GM23338 (cell line): ENCODE measurements at regions not wholly inside any gene's neighbourhood (a gene's known extent, or its start where the extent isn't known, plus 50 kb on each side); places are given as distances from the start of the nearest gene placed in this dataset.

Experiments used
- CREB1 ChIP-seq: fragments of 250-450 bp; sonication (Bioruptor Pico); IDR thresholded peaks from 2 replicates; pipeline ENCODE4 v1.5.0; 2020; ENCODE audit warnings: low read depth, mild to moderate bottlenecking, moderate library complexity
- ETS1 ChIP-seq: IDR thresholded peaks from 2 replicates; pipeline ENCODE4 v1.6.1; 2016; ENCODE audit warnings: antibody characterized with exemption
- EZH2 ChIP-seq: fragments of 200-600 bp; sonication (generic); IDR thresholded peaks from one replicate; pipeline ENCODE4 v1.8.0; 2017; ENCODE audit warnings: antibody characterized with exemption, mild to moderate bottlenecking, low read depth; ENCODE audit not compliant: unreplicated experiment
- EZH2phosphoT487 ChIP-seq: fragments of 200-600 bp; sonication (generic); IDR thresholded peaks from one replicate; pipeline ENCODE4 v1.8.1; 2018; ENCODE audit warnings: antibody characterized with exemption; ENCODE audit not compliant: unreplicated experiment
- JUNB ChIP-seq: IDR thresholded peaks from one replicate; pipeline ENCODE4 v1.6.1; 2016; ENCODE audit warnings: antibody characterized with exemption; ENCODE audit not compliant: unreplicated experiment
- NANOG ChIP-seq: IDR thresholded peaks from 2 replicates; pipeline ENCODE4 v1.6.1; 2016; ENCODE audit warnings: antibody characterized with exemption, borderline replicate concordance
- POLR2AphosphoS5 ChIP-seq: IDR thresholded peaks from 2 replicates; pipeline ENCODE4 v1.6.1; 2016; ENCODE audit warnings: antibody characterized with exemption, low read depth
- REST ChIP-seq: IDR thresholded peaks from one replicate; pipeline ENCODE4 v1.6.1; 2018; ENCODE audit warnings: antibody characterized with exemption; ENCODE audit not compliant: unreplicated experiment
- TF ChIP-seq, protein P1 (sequence below), 2 experiments: fragments of 200-600 bp in 1 of 2; sonication (generic) in 1 of 2; conservative IDR thresholded peaks; 2 replicates each; pipeline versions ENCODE4 v1.5.1 to v1.6.1; 2016 to 2017; ENCODE audit warnings: antibody characterized with exemption in 2 of 2, low read depth in 2 of 2, mild to moderate bottlenecking in 2 of 2, moderate library complexity in 1 of 2
- TF ChIP-seq, protein P2 (sequence below): fragments of 250-450 bp; sonication (Bioruptor Pico); IDR thresholded peaks from 2 replicates; pipeline ENCODE4 v1.5.0; 2020; ENCODE audit warnings: mild to moderate bottlenecking, moderate library complexity

DNA sequence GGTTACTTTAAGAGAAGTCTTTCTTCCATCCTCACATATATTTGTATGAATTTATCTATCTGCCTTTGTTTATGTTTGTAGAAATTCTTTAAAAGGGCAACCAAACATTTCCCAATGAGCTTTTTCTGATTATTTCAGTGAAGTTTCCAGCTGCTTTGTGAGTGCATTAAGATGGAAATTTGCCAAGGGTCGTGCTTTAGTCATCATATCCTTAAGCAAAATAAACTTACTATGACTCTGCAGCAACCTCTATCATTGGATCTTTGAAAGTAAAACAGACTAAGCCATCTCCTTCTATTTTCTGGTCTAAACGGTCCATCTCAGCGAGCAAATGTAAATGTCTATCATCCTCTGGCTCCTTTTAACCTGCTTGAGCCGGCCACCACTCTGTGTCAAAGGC is 489.3 kb downstream of the SOX11 start:
- TF ChIP-seq, protein P1, sequence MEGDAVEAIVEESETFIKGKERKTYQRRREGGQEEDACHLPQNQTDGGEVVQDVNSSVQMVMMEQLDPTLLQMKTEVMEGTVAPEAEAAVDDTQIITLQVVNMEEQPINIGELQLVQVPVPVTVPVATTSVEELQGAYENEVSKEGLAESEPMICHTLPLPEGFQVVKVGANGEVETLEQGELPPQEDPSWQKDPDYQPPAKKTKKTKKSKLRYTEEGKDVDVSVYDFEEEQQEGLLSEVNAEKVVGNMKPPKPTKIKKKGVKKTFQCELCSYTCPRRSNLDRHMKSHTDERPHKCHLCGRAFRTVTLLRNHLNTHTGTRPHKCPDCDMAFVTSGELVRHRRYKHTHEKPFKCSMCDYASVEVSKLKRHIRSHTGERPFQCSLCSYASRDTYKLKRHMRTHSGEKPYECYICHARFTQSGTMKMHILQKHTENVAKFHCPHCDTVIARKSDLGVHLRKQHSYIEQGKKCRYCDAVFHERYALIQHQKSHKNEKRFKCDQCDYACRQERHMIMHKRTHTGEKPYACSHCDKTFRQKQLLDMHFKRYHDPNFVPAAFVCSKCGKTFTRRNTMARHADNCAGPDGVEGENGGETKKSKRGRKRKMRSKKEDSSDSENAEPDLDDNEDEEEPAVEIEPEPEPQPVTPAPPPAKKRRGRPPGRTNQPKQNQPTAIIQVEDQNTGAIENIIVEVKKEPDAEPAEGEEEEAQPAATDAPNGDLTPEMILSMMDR (conservative IDR thresholded peaks at IDR 0.05; ENCODE audit: low read depth in 2 of 2): no peak
- TF ChIP-seq POLR2AphosphoS5: no peak
- no peak for TF ChIP-seq EZH2phosphoT487
- no peak for TF ChIP-seq NANOG
- TF ChIP-seq EZH2: no peak
- TF ChIP-seq JUNB: no peak
- TF ChIP-seq, protein P2, sequence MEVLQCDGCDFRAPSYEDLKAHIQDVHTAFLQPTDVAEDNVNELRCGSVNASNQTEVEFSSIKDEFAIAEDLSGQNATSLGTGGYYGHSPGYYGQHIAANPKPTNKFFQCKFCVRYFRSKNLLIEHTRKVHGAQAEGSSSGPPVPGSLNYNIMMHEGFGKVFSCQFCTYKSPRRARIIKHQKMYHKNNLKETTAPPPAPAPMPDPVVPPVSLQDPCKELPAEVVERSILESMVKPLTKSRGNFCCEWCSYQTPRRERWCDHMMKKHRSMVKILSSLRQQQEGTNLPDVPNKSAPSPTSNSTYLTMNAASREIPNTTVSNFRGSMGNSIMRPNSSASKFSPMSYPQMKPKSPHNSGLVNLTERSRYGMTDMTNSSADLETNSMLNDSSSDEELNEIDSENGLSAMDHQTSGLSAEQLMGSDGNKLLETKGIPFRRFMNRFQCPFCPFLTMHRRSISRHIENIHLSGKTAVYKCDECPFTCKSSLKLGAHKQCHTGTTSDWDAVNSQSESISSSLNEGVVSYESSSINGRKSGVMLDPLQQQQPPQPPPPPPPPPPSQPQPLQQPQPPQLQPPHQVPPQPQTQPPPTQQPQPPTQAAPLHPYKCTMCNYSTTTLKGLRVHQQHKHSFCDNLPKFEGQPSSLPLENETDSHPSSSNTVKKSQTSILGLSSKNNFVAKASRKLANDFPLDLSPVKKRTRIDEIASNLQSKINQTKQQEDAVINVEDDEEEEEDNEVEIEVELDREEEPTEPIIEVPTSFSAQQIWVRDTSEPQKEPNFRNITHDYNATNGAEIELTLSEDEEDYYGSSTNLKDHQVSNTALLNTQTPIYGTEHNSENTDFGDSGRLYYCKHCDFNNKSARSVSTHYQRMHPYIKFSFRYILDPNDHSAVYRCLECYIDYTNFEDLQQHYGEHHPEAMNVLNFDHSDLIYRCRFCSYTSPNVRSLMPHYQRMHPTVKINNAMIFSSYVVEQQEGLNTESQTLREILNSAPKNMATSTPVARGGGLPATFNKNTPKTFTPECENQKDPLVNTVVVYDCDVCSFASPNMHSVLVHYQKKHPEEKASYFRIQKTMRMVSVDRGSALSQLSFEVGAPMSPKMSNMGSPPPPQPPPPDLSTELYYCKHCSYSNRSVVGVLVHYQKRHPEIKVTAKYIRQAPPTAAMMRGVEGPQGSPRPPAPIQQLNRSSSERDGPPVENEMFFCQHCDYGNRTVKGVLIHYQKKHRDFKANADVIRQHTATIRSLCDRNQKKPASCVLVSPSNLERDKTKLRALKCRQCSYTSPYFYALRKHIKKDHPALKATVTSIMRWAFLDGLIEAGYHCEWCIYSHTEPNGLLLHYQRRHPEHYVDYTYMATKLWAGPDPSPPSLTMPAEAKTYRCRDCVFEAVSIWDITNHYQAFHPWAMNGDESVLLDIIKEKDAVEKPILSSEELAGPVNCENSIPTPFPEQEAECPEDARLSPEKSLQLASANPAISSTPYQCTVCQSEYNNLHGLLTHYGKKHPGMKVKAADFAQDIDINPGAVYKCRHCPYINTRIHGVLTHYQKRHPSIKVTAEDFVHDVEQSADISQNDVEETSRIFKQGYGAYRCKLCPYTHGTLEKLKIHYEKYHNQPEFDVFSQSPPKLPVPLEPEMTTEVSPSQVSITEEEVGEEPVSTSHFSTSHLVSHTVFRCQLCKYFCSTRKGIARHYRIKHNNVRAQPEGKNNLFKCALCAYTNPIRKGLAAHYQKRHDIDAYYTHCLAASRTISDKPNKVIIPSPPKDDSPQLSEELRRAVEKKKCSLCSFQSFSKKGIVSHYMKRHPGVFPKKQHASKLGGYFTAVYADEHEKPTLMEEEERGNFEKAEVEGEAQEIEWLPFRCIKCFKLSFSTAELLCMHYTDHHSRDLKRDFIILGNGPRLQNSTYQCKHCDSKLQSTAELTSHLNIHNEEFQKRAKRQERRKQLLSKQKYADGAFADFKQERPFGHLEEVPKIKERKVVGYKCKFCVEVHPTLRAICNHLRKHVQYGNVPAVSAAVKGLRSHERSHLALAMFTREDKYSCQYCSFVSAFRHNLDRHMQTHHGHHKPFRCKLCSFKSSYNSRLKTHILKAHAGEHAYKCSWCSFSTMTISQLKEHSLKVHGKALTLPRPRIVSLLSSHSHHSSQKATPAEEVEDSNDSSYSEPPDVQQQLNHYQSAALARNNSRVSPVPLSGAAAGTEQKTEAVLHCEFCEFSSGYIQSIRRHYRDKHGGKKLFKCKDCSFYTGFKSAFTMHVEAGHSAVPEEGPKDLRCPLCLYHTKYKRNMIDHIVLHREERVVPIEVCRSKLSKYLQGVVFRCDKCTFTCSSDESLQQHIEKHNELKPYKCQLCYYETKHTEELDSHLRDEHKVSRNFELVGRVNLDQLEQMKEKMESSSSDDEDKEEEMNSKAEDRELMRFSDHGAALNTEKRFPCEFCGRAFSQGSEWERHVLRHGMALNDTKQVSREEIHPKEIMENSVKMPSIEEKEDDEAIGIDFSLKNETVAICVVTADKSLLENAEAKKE (CRISPR knock-in tag): no peak
- no peak for TF ChIP-seq CREB1 (CRISPR knock-in tag)
- TF ChIP-seq REST: no peak
- TF ChIP-seq ETS1: no peak
